GM23338 (cell line): ENCODE measurements at regions not wholly inside any gene's neighbourhood (a gene's known extent, or its start where the extent isn't known, plus 50 kb on each side); places are given as distances from the start of the nearest gene placed in this dataset.

Experiments
- ATAC-seq: fragments of 200-7000 bp; cut with Tn5 transposase; 3 replicates; pipeline ENCODE4 v1.9.1; 2020
- DNase-seq: peaks from one replicate; pipeline ENCODE4 v3.0.0-alpha.2; 2015; ENCODE audit warnings: low spot score
- H2AFZ ChIP-seq: fragments of 200-600 bp; sonication (generic); 2 replicates; pipeline ENCODE4 v1.8.0; 2016; ENCODE audit warnings: antibody characterized with exemption, mild to moderate bottlenecking, moderate library complexity
- H3F3A ChIP-seq: fragments of 200-600 bp; sonication (generic); replicated peaks from 2 replicates; pipeline ENCODE4 v1.8.0; 2017; ENCODE audit warnings: antibody characterized with exemption, mixed run types, low read depth
- H3K27ac ChIP-seq: fragments of 200-600 bp; sonication (generic); 2 replicates; pipeline ENCODE4 v1.6.1; 2016; ENCODE audit warnings: low read depth
- H3K27me3 ChIP-seq: fragments of 200-600 bp; sonication (generic); 2 replicates; pipeline ENCODE4 v1.8.0; 2016; ENCODE audit warnings: mild to moderate bottlenecking, mixed run types, moderate library complexity; ENCODE audit not compliant: insufficient read depth
- H3K36me3 ChIP-seq: fragments of 200-600 bp; sonication (generic); 2 replicates; pipeline ENCODE4 v1.8.0; 2016; ENCODE audit warnings: mild to moderate bottlenecking; ENCODE audit not compliant: insufficient read depth
- H3K4me1 ChIP-seq: fragments of 200-600 bp; sonication (generic); 2 replicates; pipeline ENCODE4 v1.8.0; 2016; ENCODE audit warnings: mild to moderate bottlenecking, moderate library complexity; ENCODE audit not compliant: insufficient read depth
- H3K4me2 ChIP-seq: fragments of 200-600 bp; sonication (generic); 2 replicates; pipeline ENCODE4 v1.7.1; 2017; ENCODE audit warnings: mixed run types
- H3K4me3 ChIP-seq: fragments of 200-600 bp; sonication (generic); 2 replicates; pipeline ENCODE4 v1.6.1; 2016; ENCODE audit warnings: mixed run types
- H3K79me2 ChIP-seq: fragments of 200-600 bp; sonication (generic); replicated peaks from 2 replicates; pipeline ENCODE4 v1.8.0; 2017; ENCODE audit warnings: mild to moderate bottlenecking; ENCODE audit not compliant: insufficient read depth
- H3K9me2 ChIP-seq: fragments of 200-600 bp; sonication (generic); 2 replicates; pipeline ENCODE4 v1.8.0; 2017; ENCODE audit not compliant: insufficient read depth
- H4K20me1 ChIP-seq: fragments of 200-600 bp; sonication (generic); replicated peaks from 2 replicates; pipeline ENCODE4 v1.8.0; 2017; ENCODE audit warnings: mild to moderate bottlenecking; ENCODE audit not compliant: insufficient read depth
- H3K27ac Mint-ChIP-seq: 2 replicates; pipeline ENCODE4 v1.8.0; 2020; ENCODE audit warnings: inconsistent platforms, mild to moderate bottlenecking, moderate library complexity, mixed read lengths
- H3K27me3 Mint-ChIP-seq: 3 replicates; pipeline ENCODE4 v1.8.0; 2022; ENCODE audit warnings: low read depth, mild to moderate bottlenecking, moderate library complexity, mixed read lengths, inconsistent platforms; ENCODE audit not compliant: insufficient read depth, poor library complexity
- H3K36me3 Mint-ChIP-seq: 3 replicates; pipeline ENCODE4 v1.8.0; 2021; ENCODE audit warnings: low read depth, mild to moderate bottlenecking, inconsistent platforms, moderate library complexity, mixed read lengths
- H3K4me1 Mint-ChIP-seq: 3 replicates; pipeline ENCODE4 v1.8.0; 2020; ENCODE audit warnings: mild to moderate bottlenecking, inconsistent platforms, mixed read lengths
- H3K4me3 Mint-ChIP-seq: 3 replicates; pipeline ENCODE4 v1.8.0; 2021; ENCODE audit warnings: moderate library complexity, mild to moderate bottlenecking, inconsistent platforms, mixed read lengths
- H3K9me3 Mint-ChIP-seq: 3 replicates; pipeline ENCODE4 v1.8.0; 2020; ENCODE audit warnings: moderate library complexity, mild to moderate bottlenecking, inconsistent platforms, mixed read lengths
- CREB1 ChIP-seq: fragments of 250-450 bp; sonication (Bioruptor Pico); IDR thresholded peaks from 2 replicates; pipeline ENCODE4 v1.5.0; 2020; ENCODE audit warnings: low read depth, mild to moderate bottlenecking, moderate library complexity
- EZH2 ChIP-seq: fragments of 200-600 bp; sonication (generic); IDR thresholded peaks from one replicate; pipeline ENCODE4 v1.8.0; 2017; ENCODE audit warnings: antibody characterized with exemption, mild to moderate bottlenecking, low read depth; ENCODE audit not compliant: unreplicated experiment
- EZH2phosphoT487 ChIP-seq: fragments of 200-600 bp; sonication (generic); IDR thresholded peaks from one replicate; pipeline ENCODE4 v1.8.1; 2018; ENCODE audit warnings: antibody characterized with exemption; ENCODE audit not compliant: unreplicated experiment
- JUNB ChIP-seq: IDR thresholded peaks from one replicate; pipeline ENCODE4 v1.6.1; 2016; ENCODE audit warnings: antibody characterized with exemption; ENCODE audit not compliant: unreplicated experiment
- NANOG ChIP-seq: IDR thresholded peaks from 2 replicates; pipeline ENCODE4 v1.6.1; 2016; ENCODE audit warnings: antibody characterized with exemption, borderline replicate concordance
- POLR2AphosphoS5 ChIP-seq: IDR thresholded peaks from 2 replicates; pipeline ENCODE4 v1.6.1; 2016; ENCODE audit warnings: antibody characterized with exemption, low read depth
- REST ChIP-seq: IDR thresholded peaks from one replicate; pipeline ENCODE4 v1.6.1; 2018; ENCODE audit warnings: antibody characterized with exemption; ENCODE audit not compliant: unreplicated experiment
- STAT1 ChIP-seq: IDR thresholded peaks from one replicate; pipeline ENCODE4 v1.6.1; 2016; ENCODE audit warnings: antibody characterized with exemption; ENCODE audit not compliant: unreplicated experiment
- ZNF114 ChIP-seq: fragments of 250-450 bp; sonication (Bioruptor Pico); IDR thresholded peaks from 2 replicates; pipeline ENCODE4 v1.5.0; 2020; ENCODE audit warnings: mild to moderate bottlenecking, moderate library complexity
- ZNF331 ChIP-seq: fragments of 250-450 bp; sonication (Bioruptor Pico); IDR thresholded peaks from 2 replicates; pipeline ENCODE4 v1.5.0; 2020; ENCODE audit warnings: low read depth, mild to moderate bottlenecking, moderate library complexity
- TF ChIP-seq, protein P1 (sequence below): IDR thresholded peaks from 2 replicates; pipeline ENCODE4 v1.6.1; 2016; ENCODE audit warnings: antibody characterized with exemption
- TF ChIP-seq, protein P2 (sequence below), 2 experiments: fragments of 200-600 bp in 1 of 2; sonication (generic) in 1 of 2; conservative IDR thresholded peaks; 2 replicates each; pipeline versions ENCODE4 v1.5.1 to v1.6.1; 2016 to 2017; ENCODE audit warnings: antibody characterized with exemption in 2 of 2, low read depth in 2 of 2, mild to moderate bottlenecking in 2 of 2, moderate library complexity in 1 of 2
- TF ChIP-seq, protein P3 (sequence below): fragments of 250-450 bp; sonication (Bioruptor Pico); IDR thresholded peaks from 2 replicates; pipeline ENCODE4 v1.5.0; 2020; ENCODE audit warnings: mild to moderate bottlenecking, moderate library complexity

GRCh38 chr1:99595441-99595840 is 50.5 kb upstream of the PALMD start:
- H3K27me3 ChIP-seq = no peaks in the 10 kb centered on the region
- no peak overlapping the region for H3K4me3 ChIP-seq
- no peak overlapping the region for H3K27ac Mint-ChIP-seq
- no peaks in the 10 kb centered on the region for H3K4me1 ChIP-seq
- no peak overlapping the region for H3K4me2 ChIP-seq
- no peaks in the 10 kb centered on the region for H4K20me1 ChIP-seq
- no peak overlapping the region for H2AFZ ChIP-seq
- H3K27me3 Mint-ChIP-seq = peaks cover 3% of the 10 kb centered on the region
- 0 out of 2 replicates have a peak, but pooled peaks cover 4% of the 10 kb centered on the region for H3K9me2 ChIP-seq
- H3K27ac ChIP-seq = no peak overlapping the region
- H3K9me3 Mint-ChIP-seq = no peaks in the 10 kb centered on the region
- no peaks in the 10 kb centered on the region for H3F3A ChIP-seq
- H3K36me3 Mint-ChIP-seq = no peaks in the 10 kb centered on the region
- no peaks in the 10 kb centered on the region for H3K79me2 ChIP-seq
- H3K4me3 Mint-ChIP-seq = no peak overlapping the region
- no peaks in the 10 kb centered on the region for H3K36me3 ChIP-seq
- H3K4me1 Mint-ChIP-seq = no peaks in the 10 kb centered on the region
- ATAC-seq (no peak), DNase-seq (no peak)
- TF ChIP-seq POLR2AphosphoS5 (no peak), ZNF114 (CRISPR knock-in tag) (no peak), CREB1 (CRISPR knock-in tag) (no peak), EZH2 (no peak), JUNB (no peak), ZNF331 (no peak), STAT1 (no peak), REST (no peak), EZH2phosphoT487 (no peak), NANOG (no peak)
- TF ChIP-seq, protein P1, sequence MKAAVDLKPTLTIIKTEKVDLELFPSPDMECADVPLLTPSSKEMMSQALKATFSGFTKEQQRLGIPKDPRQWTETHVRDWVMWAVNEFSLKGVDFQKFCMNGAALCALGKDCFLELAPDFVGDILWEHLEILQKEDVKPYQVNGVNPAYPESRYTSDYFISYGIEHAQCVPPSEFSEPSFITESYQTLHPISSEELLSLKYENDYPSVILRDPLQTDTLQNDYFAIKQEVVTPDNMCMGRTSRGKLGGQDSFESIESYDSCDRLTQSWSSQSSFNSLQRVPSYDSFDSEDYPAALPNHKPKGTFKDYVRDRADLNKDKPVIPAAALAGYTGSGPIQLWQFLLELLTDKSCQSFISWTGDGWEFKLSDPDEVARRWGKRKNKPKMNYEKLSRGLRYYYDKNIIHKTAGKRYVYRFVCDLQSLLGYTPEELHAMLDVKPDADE = no peak
- TF ChIP-seq, protein P2, sequence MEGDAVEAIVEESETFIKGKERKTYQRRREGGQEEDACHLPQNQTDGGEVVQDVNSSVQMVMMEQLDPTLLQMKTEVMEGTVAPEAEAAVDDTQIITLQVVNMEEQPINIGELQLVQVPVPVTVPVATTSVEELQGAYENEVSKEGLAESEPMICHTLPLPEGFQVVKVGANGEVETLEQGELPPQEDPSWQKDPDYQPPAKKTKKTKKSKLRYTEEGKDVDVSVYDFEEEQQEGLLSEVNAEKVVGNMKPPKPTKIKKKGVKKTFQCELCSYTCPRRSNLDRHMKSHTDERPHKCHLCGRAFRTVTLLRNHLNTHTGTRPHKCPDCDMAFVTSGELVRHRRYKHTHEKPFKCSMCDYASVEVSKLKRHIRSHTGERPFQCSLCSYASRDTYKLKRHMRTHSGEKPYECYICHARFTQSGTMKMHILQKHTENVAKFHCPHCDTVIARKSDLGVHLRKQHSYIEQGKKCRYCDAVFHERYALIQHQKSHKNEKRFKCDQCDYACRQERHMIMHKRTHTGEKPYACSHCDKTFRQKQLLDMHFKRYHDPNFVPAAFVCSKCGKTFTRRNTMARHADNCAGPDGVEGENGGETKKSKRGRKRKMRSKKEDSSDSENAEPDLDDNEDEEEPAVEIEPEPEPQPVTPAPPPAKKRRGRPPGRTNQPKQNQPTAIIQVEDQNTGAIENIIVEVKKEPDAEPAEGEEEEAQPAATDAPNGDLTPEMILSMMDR (conservative IDR thresholded peaks at IDR 0.05; ENCODE audit: low read depth in 2 of 2) = no peak
- TF ChIP-seq, protein P3, sequence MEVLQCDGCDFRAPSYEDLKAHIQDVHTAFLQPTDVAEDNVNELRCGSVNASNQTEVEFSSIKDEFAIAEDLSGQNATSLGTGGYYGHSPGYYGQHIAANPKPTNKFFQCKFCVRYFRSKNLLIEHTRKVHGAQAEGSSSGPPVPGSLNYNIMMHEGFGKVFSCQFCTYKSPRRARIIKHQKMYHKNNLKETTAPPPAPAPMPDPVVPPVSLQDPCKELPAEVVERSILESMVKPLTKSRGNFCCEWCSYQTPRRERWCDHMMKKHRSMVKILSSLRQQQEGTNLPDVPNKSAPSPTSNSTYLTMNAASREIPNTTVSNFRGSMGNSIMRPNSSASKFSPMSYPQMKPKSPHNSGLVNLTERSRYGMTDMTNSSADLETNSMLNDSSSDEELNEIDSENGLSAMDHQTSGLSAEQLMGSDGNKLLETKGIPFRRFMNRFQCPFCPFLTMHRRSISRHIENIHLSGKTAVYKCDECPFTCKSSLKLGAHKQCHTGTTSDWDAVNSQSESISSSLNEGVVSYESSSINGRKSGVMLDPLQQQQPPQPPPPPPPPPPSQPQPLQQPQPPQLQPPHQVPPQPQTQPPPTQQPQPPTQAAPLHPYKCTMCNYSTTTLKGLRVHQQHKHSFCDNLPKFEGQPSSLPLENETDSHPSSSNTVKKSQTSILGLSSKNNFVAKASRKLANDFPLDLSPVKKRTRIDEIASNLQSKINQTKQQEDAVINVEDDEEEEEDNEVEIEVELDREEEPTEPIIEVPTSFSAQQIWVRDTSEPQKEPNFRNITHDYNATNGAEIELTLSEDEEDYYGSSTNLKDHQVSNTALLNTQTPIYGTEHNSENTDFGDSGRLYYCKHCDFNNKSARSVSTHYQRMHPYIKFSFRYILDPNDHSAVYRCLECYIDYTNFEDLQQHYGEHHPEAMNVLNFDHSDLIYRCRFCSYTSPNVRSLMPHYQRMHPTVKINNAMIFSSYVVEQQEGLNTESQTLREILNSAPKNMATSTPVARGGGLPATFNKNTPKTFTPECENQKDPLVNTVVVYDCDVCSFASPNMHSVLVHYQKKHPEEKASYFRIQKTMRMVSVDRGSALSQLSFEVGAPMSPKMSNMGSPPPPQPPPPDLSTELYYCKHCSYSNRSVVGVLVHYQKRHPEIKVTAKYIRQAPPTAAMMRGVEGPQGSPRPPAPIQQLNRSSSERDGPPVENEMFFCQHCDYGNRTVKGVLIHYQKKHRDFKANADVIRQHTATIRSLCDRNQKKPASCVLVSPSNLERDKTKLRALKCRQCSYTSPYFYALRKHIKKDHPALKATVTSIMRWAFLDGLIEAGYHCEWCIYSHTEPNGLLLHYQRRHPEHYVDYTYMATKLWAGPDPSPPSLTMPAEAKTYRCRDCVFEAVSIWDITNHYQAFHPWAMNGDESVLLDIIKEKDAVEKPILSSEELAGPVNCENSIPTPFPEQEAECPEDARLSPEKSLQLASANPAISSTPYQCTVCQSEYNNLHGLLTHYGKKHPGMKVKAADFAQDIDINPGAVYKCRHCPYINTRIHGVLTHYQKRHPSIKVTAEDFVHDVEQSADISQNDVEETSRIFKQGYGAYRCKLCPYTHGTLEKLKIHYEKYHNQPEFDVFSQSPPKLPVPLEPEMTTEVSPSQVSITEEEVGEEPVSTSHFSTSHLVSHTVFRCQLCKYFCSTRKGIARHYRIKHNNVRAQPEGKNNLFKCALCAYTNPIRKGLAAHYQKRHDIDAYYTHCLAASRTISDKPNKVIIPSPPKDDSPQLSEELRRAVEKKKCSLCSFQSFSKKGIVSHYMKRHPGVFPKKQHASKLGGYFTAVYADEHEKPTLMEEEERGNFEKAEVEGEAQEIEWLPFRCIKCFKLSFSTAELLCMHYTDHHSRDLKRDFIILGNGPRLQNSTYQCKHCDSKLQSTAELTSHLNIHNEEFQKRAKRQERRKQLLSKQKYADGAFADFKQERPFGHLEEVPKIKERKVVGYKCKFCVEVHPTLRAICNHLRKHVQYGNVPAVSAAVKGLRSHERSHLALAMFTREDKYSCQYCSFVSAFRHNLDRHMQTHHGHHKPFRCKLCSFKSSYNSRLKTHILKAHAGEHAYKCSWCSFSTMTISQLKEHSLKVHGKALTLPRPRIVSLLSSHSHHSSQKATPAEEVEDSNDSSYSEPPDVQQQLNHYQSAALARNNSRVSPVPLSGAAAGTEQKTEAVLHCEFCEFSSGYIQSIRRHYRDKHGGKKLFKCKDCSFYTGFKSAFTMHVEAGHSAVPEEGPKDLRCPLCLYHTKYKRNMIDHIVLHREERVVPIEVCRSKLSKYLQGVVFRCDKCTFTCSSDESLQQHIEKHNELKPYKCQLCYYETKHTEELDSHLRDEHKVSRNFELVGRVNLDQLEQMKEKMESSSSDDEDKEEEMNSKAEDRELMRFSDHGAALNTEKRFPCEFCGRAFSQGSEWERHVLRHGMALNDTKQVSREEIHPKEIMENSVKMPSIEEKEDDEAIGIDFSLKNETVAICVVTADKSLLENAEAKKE (CRISPR knock-in tag) = no peak
